ENCODE measurements at regions not wholly inside any gene's neighbourhood (a gene's known extent, or its start where the extent isn't known, plus 50 kb on each side); places are given as distances from the start of the nearest gene placed in this dataset.
"Not testable (repeated sequence)": the region's sequence is repeated elsewhere in the genome, so short reads cannot be mapped to it uniquely, and the experiment has no call there.

- intact Hi-C loops (cut with micrococcal nuclease), result no loop called here
- Mint-ChIP-seq H3K4me3 (ENCODE audit: low read depth) (no peak overlapping the region), H3K27ac (no peak overlapping the region), H3K9me3 (no peaks in the 10 kb centered on the region), H3K27me3 (ENCODE audit: low read depth) (no peaks in the 10 kb centered on the region), H3K4me1 (ENCODE audit: low read depth) (no peaks in the 10 kb centered on the region), H3K36me3 (ENCODE audit: low read depth) (no peaks in the 10 kb centered on the region)
- DNase-seq (ENCODE audit: low spot score), result no peak
Observed at GRCh38 chr2:150204451-150204850, 283.0 kb downstream of the RND3 start.

GRCh38 chr2:150194816-150195215 is 292.7 kb downstream of the RND3 start:
- intact Hi-C loops (cut with micrococcal nuclease); H3K4me1 Mint-ChIP-seq (ENCODE audit: low read depth); H3K36me3 Mint-ChIP-seq (ENCODE audit: low read depth); H3K27ac Mint-ChIP-seq; H3K9me3 Mint-ChIP-seq; H3K27me3 Mint-ChIP-seq (ENCODE audit: low read depth); DNase-seq (ENCODE audit: low spot score); H3K4me3 Mint-ChIP-seq (ENCODE audit: low read depth): not testable (repeated sequence)

GRCh38 chr2:150192701-150193100 is 294.8 kb downstream of the RND3 start:
- no peaks in the 10 kb centered on the region for H3K4me1 Mint-ChIP-seq (ENCODE audit: low read depth)
- no peak overlapping the region for H3K4me3 Mint-ChIP-seq (ENCODE audit: low read depth)
- intact Hi-C loops (cut with micrococcal nuclease), result no loop called here
- no peaks in the 10 kb centered on the region for H3K9me3 Mint-ChIP-seq
- H3K36me3 Mint-ChIP-seq (ENCODE audit: low read depth), result no peaks in the 10 kb centered on the region
- H3K27me3 Mint-ChIP-seq (ENCODE audit: low read depth), result no peaks in the 10 kb centered on the region
- DNase-seq (ENCODE audit: low spot score), result no peak
- H3K27ac Mint-ChIP-seq, result no peak overlapping the region

GRCh38 chr2:150191349-150191748 is 296.1 kb downstream of the RND3 start:
- intact Hi-C loops (cut with micrococcal nuclease), result no loop called here
- H3K4me1 Mint-ChIP-seq (ENCODE audit: low read depth), result no peaks in the 10 kb centered on the region
- no peak for DNase-seq (ENCODE audit: low spot score)
- H3K27ac Mint-ChIP-seq, result no peak overlapping the region
- no peak overlapping the region for H3K4me3 Mint-ChIP-seq (ENCODE audit: low read depth)
- H3K36me3 Mint-ChIP-seq (ENCODE audit: low read depth), result no peaks in the 10 kb centered on the region
- H3K9me3 Mint-ChIP-seq, result peaks cover 5% of the 10 kb centered on the region
- H3K27me3 Mint-ChIP-seq (ENCODE audit: low read depth), result no peaks in the 10 kb centered on the region

- no peak overlapping the region for H3K4me3 Mint-ChIP-seq (ENCODE audit: low read depth)
- H3K9me3 Mint-ChIP-seq, result peaks cover 5% of the 10 kb centered on the region
- no peaks in the 10 kb centered on the region for H3K27me3 Mint-ChIP-seq (ENCODE audit: low read depth)
- no peaks in the 10 kb centered on the region for H3K4me1 Mint-ChIP-seq (ENCODE audit: low read depth)
- no peak for DNase-seq (ENCODE audit: low spot score)
- intact Hi-C loops (cut with micrococcal nuclease), result no loop called here
- H3K27ac Mint-ChIP-seq, result no peak overlapping the region
- H3K36me3 Mint-ChIP-seq (ENCODE audit: low read depth), result no peaks in the 10 kb centered on the region
Observed at GRCh38 chr2:150190546-150190945, 296.9 kb downstream of the RND3 start.

GRCh38 chr2:150188800-150189199 is 298.7 kb downstream of the RND3 start:
- Mint-ChIP-seq H3K36me3 (ENCODE audit: low read depth) (no peaks in the 10 kb centered on the region), H3K9me3 (peaks cover 5% of the 10 kb centered on the region), H3K4me1 (ENCODE audit: low read depth) (no peaks in the 10 kb centered on the region), H3K4me3 (ENCODE audit: low read depth) (no peak overlapping the region), H3K27ac (no peak overlapping the region), H3K27me3 (ENCODE audit: low read depth) (no peaks in the 10 kb centered on the region)
- DNase-seq (ENCODE audit: low spot score), result no peak
- intact Hi-C loops (cut with micrococcal nuclease), result no loop called here

GRCh38 chr2:150188177-150188576 is 299.3 kb downstream of the RND3 start:
- no peak overlapping the region for H3K4me3 Mint-ChIP-seq (ENCODE audit: low read depth)
- H3K27ac Mint-ChIP-seq, result no peak overlapping the region
- intact Hi-C loops (cut with micrococcal nuclease), result no loop called here
- H3K36me3 Mint-ChIP-seq (ENCODE audit: low read depth), result no peaks in the 10 kb centered on the region
- H3K27me3 Mint-ChIP-seq (ENCODE audit: low read depth), result no peaks in the 10 kb centered on the region
- H3K4me1 Mint-ChIP-seq (ENCODE audit: low read depth), result no peaks in the 10 kb centered on the region
- DNase-seq (ENCODE audit: low spot score), result no peak
- H3K9me3 Mint-ChIP-seq, result peaks cover 5% of the 10 kb centered on the region

- H3K4me3 Mint-ChIP-seq (ENCODE audit: low read depth), result no peak overlapping the region
- H3K4me1 Mint-ChIP-seq (ENCODE audit: low read depth), result no peaks in the 10 kb centered on the region
- no peak for DNase-seq (ENCODE audit: low spot score)
- no peaks in the 10 kb centered on the region for H3K27me3 Mint-ChIP-seq (ENCODE audit: low read depth)
- H3K36me3 Mint-ChIP-seq (ENCODE audit: low read depth), result no peaks in the 10 kb centered on the region
- intact Hi-C loops (cut with micrococcal nuclease), result no loop called here
- peaks cover 5% of the 10 kb centered on the region for H3K9me3 Mint-ChIP-seq
- H3K27ac Mint-ChIP-seq, result no peak overlapping the region
Observed at GRCh38 chr2:150182566-150183235, 304.8 kb downstream of the RND3 start.

GRCh38 chr2:150178591-150178990 is 308.9 kb downstream of the RND3 start:
- Mint-ChIP-seq H3K27me3 (ENCODE audit: low read depth) (no peaks in the 10 kb centered on the region), H3K9me3 (no peaks in the 10 kb centered on the region), H3K36me3 (ENCODE audit: low read depth) (no peaks in the 10 kb centered on the region), H3K4me3 (ENCODE audit: low read depth) (no peak overlapping the region), H3K4me1 (ENCODE audit: low read depth) (no peaks in the 10 kb centered on the region), H3K27ac (no peak overlapping the region)
- intact Hi-C loops (cut with micrococcal nuclease), result no loop called here
- no peak for DNase-seq (ENCODE audit: low spot score)

GRCh38 chr2:150174971-150175421 is 312.5 kb downstream of the RND3 start:
- H3K27ac Mint-ChIP-seq, result no peak overlapping the region
- no peaks in the 10 kb centered on the region for H3K27me3 Mint-ChIP-seq (ENCODE audit: low read depth)
- no peak overlapping the region for H3K4me3 Mint-ChIP-seq (ENCODE audit: low read depth)
- H3K9me3 Mint-ChIP-seq, result no peaks in the 10 kb centered on the region
- no peak for DNase-seq (ENCODE audit: low spot score)
- intact Hi-C loops (cut with micrococcal nuclease), result no loop called here
- no peaks in the 10 kb centered on the region for H3K4me1 Mint-ChIP-seq (ENCODE audit: low read depth)
- H3K36me3 Mint-ChIP-seq (ENCODE audit: low read depth), result no peaks in the 10 kb centered on the region

GRCh38 chr2:150174056-150174805 is 313.2 kb downstream of the RND3 start:
- H3K4me1 Mint-ChIP-seq (ENCODE audit: low read depth), result no peaks in the 10 kb centered on the region
- H3K36me3 Mint-ChIP-seq (ENCODE audit: low read depth), result no peaks in the 10 kb centered on the region
- DNase-seq (ENCODE audit: low spot score), result no peak
- no peak overlapping the region for H3K4me3 Mint-ChIP-seq (ENCODE audit: low read depth)
- intact Hi-C loops (cut with micrococcal nuclease), result no loop called here
- no peaks in the 10 kb centered on the region for H3K9me3 Mint-ChIP-seq
- no peaks in the 10 kb centered on the region for H3K27me3 Mint-ChIP-seq (ENCODE audit: low read depth)
- no peak overlapping the region for H3K27ac Mint-ChIP-seq

GRCh38 chr2:150171065-150171548 is 316.4 kb downstream of the RND3 start:
- Mint-ChIP-seq H3K4me1 (ENCODE audit: low read depth) (peaks cover 2% of the 10 kb centered on the region), H3K27me3 (ENCODE audit: low read depth) (no peaks in the 10 kb centered on the region), H3K36me3 (ENCODE audit: low read depth) (no peaks in the 10 kb centered on the region), H3K9me3 (no peaks in the 10 kb centered on the region), H3K4me3 (ENCODE audit: low read depth) (no peak overlapping the region), H3K27ac (no peak overlapping the region)
- intact Hi-C loops (cut with micrococcal nuclease), result no loop called here
- no peak for DNase-seq (ENCODE audit: low spot score)

GRCh38 chr2:150169237-150169629 is 318.2 kb downstream of the RND3 start:
- no peak overlapping the region for H3K4me3 Mint-ChIP-seq (ENCODE audit: low read depth)
- no peaks in the 10 kb centered on the region for H3K27me3 Mint-ChIP-seq (ENCODE audit: low read depth)
- intact Hi-C loops (cut with micrococcal nuclease), result loop anchor here (10.0 kb wide), 1 partner anchor 574 kb away; no protein-coding TSS in a partner anchor
- H3K27ac Mint-ChIP-seq, result no peak overlapping the region
- no peaks in the 10 kb centered on the region for H3K9me3 Mint-ChIP-seq
- no peak for DNase-seq (ENCODE audit: low spot score)
- H3K4me1 Mint-ChIP-seq (ENCODE audit: low read depth), result peaks cover 2% of the 10 kb centered on the region
- H3K36me3 Mint-ChIP-seq (ENCODE audit: low read depth), result no peaks in the 10 kb centered on the region

Data from activated T-helper 2 cell treated with anti-CD3 and anti-CD28 coated beads, Interferon-gamma antibody, Interleukin-2, Interleukin-4, amounts not matched to agents 10 μg/mL and 5 μg/mL and 100 μg/mL, durations not matched to agents 14 hours and 24 hours and 36 hours (primary cell).